ENCODE measurements at regions not wholly inside any gene's neighbourhood (a gene's known extent, or its start where the extent isn't known, plus 50 kb on each side); places are given as distances from the start of the nearest gene placed in this dataset.

DNA sequence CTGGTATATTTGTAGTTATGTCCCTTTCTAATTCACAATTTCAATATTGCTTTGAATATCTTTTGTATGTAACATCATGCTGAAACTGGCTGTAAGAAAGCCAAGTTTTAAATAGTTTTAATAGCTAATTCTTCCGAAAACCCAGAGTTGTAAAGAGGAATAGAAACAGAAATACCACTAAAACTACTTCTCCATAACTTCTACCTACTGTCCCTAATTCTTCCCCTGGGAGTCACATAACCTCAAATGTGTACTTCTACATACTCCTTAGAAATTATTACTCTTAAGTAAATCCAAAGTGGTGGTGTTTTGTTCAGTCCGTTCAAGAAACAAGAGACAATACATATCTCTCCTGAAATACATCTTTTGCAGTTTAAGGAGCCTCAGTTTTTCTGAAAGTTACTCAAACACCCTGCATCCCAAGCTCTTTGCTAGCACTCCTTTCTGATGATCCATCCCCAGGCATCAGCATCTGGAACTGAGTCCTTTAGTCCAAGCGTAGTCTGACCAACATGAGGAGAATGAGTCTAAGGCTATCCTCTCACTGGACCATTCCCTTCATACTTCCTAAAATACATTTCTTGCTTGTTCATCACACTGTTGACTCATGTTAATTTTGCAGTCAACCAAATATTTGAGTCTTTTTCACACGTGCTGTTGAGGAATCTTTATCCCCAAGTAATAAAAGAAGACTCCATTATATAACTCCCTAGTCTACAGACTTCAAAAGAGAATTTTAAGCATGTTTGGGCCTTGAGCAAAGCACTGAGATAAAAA, 214.3 kb upstream of the NUDT4 start:
- DNase-seq = no peak

DNA sequence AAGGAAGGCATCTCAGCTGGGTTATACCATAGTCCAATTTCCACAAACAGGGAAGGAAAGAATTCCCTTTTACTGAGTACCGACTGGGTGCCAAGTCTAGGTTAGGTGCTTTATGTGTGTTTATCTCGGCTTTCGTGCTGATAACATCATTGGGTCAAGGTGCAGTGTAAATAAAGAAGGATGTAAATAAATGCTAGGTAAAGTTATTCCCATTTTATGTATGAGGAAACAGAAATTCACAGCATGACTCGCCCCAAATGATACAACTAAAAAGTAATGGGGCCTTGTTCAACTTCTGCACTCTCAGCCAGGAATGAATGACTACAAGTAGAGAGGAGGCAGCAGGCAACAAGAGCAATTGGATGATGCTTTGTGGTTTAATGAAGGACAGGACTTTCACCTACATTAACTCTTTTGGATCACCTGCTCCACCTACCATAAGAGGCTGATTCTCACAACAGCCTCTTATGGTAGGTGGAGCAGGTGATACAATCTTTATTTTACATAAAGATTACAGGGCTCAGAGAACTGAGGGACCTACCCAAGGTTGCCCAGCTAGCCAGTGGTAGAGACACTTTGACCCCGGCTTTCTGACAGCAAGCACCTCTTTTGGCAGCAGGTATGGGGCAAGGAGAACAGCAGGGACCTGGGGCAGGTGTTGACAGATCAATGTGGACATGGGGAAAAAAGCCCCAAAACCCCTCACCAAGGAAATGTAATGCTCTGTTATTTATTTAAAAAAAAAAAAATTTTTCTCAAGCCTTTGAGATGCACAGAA, 213.4 kb upstream of the NUDT4 start:
- no peak for DNase-seq

DNA sequence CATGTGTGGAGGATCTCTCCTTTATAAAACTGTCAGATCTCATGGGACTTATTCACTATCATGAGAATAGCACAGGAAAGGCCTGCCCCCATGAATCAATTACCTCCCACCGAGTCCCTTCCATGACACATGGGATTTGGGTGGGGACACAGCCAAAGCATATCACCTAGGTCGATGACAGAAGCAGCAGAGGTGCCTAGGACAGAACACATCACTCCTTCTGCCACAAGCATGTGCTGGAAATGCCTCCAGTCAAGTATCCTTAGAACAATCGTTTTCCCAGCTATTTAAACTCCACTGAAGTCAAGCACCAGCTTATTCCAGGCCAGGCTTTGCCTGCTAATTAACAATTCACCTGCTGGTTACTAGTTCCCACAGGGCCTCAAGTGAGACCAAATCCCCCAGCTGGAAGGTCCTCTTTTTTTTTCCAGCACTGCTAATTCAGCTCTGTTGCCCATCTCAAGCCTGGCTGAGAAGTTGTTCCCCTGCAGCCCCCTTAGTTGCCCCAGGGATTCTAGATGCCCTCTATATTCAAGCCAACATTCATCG, 212.3 kb upstream of the NUDT4 start:
- peak; percentile 53 for DNase-seq

DNA sequence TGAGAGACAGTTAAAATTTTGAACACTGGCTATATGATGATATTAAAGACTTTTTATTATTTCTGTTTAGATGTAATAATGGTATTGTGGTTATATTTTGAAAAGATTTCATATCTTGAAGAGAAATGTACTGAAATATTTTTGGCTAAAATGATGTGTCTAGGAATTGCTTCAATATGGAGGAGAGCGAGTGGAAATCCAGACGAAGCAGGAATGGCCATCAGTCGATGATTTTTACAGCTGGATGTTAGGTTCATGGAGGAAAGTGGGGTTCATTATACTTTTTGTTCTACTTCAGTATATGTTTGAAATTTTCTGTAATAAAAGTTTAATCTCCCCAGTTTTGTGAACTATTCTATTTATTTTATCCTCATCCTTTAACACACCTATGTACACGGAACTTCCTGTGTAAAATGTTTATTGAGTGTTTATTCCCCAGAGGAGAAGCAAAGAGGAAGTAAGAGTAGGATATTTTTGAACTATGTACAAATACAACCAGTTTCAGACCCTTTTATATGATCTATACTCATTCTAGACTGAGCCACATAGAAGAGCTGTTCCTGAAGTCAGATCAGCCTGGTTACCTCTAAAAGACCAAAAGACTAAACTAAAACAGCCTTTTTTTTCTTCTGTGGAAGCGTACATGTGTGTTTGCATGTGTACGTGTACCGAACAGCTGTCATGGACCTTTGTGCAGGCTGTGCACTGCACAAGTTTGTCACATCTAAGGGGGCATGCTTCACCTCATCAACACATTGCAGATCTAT, 211.0 kb upstream of the NUDT4 start:
- no peak for DNase-seq

DNA sequence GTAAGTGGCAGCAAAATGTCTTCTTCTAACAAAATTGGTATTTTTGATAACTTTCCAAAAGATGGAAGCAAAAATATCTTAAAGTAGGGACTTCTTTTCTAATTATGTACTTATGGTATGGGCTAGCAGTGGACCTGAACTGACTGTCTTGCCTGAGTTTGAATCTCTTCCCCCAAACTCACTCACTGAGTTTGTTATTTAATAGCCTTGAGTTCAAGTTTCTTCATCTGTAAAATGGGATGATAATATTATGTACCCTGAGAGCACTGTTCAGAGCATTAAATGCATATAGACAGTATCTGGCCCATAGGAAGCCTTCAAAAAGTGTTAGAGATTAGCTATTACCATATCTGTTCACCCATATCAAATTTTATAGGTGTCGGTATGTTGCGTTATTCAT, 210.4 kb upstream of the NUDT4 start:
- no peak for DNase-seq

DNA sequence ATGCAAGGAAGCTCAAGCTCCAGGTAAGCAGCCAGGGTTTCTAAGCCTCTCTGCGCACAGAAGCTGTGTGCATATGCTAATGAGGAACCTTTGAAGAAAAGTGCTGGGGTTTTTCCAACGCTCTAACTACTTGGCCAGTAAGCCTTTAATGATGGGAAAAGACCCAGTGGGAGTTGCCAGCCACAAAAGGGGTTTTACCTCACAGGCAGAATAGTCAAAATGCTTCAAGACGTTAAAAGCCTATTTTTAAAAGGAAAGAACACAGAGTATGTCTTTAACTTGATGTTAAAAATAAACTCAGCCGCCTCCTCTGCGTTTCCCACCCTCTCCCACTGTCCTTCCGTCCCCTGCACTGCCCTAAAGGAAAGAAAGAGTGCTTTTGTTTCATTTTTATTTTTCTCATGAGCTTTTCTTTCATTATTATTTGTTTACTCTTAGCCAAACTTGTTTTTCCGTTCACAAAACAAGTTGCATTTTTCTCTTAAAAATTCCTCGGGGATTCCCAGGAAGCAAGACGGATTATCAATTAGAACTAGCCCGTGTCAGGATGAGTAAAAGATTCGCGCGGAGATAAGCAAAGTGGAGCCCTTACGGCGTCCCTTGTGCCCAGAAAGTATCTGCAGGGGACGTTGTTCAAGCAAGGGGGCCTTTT, 209.8 kb upstream of the NUDT4 start:
- DNase-seq = no peak

DNA sequence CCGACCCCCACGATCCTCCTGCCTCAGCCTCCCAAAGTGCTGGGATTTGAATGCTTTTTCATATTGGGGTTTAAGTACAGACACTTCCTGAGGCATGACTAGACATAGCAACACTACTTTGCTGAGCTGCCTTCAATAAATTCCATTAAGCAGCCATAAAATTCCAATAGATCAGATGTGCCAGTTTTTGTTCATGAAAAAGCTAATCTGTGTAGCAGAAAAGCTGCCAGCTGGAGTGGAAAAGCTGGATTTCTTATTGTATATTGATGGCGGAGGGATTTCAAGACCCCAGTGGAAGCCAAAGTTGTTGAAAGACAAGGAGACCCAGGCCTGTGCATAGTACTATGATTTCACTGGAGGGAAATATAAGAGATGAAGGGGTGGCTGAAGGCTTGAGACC, 209.0 kb upstream of the NUDT4 start:
- DNase-seq = no peak

DNA sequence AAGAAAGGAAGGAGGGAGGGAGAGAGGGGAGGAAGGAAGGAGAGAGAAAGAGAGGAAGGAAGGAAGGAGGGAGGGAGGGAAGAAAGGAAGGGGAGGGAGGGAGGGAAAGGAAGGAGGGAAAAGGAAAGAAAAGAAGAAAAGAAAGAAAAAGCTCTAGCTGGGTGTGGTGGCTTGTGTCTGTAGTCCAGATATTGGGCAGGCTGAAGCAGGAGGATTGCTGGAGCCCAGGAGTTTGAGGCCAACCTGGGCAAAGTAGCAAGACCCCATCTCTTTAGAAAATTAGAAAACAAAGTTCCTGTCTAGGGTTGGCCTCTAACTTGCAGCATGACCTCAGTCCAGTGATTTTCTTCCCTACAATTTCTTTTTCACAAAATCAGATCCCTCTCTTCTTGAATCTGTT, 208.2 kb upstream of the NUDT4 start:
- DNase-seq = no peak

DNA sequence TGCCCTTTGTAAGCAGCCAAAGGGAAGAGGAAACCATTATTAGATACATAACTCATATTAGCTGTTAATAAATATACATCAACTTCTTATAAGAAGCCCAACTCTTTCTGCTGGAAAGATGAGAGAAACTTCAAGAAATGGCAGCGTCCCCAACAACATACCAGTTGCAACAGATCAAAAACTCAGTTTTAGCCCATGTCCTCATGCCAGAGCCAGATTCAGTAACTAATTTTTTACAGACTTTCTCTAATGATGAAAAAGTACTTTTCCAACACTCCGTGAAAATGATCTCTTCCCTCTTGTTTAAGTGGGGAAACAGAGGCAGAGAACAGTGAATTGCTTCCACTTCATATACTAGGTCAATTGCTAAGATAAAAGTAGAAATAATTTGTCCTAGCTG, 206.8 kb upstream of the NUDT4 start:
- DNase-seq = no peak

DNA sequence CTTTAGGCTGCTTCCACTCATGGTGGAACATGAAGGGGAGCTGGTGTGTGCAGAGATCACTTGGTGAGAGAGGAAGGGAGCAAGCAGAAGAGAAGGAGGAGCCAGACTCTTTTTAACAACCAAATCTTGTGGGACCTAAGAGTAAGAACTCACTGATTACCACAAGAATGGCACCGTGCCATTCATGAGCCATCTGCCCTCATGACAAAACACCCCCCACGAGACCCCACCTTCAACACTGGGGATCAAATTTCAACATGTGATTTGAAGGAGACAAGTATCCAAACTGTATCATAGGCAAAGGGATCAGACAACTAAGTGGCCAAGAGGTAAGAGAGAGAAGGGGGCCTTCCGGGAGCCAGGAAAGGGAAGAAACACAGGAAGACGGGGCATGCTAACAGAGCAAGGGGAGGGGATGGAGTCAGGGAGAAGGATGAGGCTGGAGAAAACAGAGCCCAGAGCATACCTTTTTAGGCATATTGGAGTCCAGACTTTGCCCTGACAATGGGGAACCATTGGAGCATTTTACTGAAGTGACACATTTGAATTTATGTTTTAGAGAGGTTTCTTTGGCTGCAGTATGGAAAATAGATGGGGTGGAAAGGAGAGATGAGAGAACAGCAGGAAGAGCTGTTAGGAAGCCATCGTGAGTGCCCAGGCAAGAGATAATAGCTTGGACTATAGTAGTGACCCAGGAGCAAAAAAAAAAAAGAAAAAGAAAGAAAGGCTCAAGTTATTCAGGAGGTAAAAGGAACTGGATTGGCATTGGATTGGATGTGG, 204.4 kb upstream of the NUDT4 start:
- DNase-seq = peak; percentile 96

DNA sequence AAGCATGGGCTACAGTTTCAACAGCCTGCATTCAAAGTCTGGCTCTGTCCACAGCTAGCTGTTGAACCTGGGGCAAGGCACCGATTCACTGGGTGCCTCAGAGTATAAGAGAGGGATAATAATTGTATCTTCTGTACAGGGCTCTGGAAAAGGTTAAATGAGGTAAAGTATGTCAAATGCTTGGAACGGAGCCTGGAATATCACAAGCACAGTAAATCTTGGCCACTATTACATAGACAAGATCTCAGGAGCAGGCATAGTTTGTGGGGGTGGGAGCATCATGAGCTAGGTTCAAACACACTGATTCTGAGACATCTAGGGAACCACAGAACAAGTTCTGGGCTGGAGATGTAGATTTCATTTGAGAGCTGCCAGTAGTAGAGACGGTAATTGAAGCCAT, 203.7 kb upstream of the NUDT4 start:
- peak; percentile 17 for DNase-seq

DNA sequence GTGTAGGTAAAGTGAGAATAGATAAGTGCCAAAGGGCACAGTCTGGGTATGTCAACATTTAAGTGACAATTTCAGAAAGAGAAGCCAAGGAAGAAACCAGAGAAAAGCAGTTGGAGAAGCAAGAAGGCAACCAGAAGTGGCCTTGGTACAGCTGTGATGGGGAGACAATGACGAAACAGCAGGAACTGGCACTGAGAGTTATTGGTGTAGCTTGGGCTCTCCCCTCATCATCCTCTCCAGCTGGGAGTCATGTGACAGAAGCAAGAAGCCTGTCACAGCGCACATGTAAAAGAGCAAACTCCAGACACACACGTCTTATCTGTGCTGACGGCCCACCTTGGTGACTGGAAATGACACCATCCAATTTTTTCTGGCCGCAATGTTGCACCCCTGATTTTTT, 203.3 kb upstream of the NUDT4 start:
- no peak for DNase-seq

DNA sequence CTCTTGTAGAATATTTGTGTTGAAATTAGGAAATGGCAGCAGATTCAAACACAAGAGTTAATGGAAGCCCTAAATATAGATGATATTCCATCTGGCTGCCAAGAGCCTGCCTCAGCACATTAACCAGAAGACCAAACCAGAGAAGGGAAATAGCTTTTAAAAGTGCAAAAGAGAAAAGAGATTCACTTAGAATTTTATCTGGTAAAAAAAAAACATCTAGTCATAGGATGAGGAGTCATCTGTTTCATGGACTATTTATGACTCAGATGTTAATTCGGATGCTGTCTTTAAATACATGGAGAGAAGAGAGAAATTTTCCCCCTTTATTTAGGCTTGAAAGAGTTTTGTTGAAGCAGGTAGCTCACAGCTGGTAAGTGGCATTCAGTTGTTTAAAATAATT, 201.6 kb upstream of the NUDT4 start:
- DNase-seq = no peak

DNA sequence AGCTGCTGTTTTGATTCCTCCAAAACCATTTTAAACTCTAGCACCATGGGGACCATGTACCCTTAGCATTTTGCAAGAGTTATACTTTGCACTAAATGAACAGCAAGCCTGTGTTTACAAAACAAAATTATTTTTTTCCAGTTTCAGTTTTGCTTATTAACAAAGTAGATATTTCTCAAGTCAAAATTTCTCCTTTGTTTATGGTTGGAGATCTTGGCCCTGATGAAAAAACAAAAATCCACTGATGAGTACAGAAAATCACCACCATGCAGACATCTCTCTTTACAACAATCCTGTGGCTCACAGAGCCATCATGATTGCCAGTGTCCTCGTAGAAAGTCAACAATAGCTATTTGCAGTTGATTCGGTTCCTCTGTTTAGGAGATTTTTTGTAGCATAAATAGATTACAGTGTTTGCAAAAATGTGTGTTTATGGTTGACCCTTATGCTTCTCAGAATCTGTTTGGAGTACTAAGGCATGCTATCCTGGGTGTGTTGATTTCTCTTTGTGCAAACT, 201.1 kb upstream of the NUDT4 start:
- DNase-seq = no peak

DNA sequence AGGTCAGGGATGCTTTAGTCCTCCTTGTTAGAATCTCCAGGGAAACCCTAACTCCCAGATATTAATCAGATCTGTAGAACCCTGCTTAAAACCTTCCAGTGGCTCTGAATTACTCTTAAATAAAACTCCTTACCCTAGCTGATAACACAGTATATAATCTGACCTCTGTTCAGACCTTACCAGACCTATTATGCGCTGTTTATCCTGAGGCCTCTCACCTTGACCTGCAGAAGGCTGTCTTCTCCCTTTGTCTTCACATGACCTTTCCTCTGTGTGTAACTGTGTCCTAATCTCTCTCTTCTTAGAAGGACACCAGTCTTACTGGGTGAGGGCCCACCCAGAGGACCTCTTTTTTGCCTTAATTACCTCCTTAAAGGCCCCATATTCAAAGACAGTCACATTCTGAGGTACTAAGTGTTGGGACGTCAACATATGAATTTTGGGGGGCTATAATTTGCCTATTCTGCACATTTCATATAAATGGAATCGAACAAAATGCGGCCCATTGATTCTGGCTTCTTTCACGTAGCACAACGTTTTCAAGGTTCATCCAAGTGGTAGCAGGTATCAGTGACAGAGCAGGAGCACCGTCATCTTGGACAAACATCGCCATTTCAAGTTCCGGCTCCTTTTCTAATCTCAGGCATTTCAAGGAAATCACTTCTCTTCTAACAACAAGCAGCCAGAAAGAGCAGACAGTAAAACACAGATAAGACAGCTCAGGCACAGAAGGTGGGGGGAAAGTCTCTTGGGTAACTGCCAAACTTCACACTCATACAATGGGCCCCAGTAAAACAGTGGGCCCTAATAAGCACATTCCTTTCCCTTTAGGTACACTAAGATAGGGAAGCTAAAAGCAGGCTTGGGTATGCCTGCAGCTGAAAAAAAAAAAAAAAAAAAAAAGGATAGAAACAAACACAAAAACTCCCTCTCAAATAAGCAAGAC, 200.2 kb upstream of the NUDT4 start:
- DNase-seq = no peak

DNA sequence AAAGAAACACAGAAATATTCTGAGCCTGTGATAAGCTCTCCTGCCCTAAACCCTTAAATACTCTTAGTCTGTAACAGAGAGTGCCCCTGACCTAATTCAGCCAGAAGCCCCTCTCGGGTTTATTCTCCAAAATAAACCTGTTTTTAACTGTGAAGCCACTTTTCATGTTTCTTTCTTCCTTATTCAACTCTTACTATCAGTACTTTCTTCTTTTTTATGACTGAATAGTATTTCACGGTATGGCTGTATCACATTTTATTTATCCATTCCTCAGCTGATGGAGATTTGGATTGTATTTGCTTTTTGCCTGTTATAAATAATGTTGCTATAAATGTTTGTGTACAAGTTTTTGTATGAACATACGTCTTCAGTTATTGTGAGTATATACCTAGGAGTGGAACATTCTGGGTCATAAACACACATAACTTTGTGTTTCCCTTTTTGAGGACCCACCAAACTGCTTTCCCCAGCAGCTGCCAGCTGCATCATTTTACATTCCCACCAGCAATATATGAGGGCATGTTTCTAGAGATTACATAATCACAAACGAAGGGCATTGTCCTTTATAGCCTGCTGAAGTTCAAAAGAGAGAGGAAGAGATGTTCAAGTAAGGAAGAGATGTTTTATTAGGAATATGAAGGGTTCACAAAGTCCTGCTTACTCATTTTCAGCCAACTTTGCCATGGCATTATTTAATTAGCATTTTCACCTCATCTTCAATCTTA, 199.4 kb upstream of the NUDT4 start:
- DNase-seq = no peak

DNA sequence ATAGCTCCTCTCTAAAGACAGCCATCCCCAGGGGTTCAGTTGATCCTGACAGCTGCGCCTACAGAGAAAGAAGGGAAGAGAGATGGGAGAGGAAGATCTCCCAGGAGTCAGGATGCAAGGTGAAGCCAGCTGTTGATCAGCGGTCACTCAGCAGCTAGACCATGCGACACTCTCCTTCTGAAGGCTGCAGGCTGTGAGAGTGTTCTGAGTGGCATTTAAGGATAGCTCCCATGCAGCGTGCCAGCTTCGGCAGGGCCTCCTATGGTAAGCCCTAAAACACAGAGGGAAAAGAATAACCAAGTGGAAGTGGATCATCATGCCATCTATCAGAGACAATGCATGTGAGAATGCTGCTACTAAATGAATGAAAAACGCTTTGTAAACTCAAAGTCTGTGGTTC, 197.9 kb upstream of the NUDT4 start:
- DNase-seq = no peak

DNA sequence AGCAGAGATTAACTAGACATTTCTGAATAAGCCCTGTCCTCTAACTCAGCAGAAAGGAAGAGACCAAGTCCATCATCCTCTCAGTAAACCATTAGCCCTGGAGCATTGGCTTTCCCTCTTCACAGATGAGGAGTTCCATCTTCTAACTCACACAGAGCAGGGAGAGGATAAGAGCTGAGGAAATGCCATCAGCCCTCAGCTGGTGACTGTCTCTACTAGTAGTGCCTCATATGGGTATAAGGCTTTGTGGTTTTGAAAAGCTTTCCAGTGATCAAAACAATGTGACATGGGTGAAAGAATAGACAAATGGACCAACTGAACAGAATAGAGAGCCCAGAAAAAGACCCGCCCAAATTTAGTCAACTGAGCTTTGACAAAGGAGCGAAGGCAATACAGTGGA, 197.2 kb upstream of the NUDT4 start:
- DNase-seq = no peak

DNA sequence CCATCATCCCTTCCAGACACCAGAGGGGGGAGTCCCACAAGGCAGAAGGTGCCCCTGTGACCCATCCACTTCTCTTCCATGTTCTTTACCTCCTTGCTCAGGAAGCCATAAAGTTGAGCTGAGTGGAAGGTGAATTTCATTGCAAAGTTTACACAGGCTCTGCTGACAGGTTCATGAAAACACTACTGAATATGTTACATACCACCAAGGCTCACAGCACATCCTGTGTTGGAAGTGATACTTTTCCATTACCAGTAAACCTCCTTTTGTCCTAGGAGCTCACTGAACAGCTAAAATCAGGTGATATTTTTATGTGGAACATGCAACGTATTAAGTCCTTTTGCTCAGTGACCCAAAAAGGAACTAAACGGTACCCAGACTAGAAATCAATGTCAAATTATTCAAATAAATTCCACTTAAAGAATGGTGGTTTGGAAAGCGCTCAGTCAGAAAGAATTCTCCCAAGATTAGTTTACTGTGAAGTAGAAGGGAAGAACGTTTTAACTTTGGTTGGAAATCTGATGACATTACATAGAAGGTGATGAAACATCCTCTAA, 196.2 kb upstream of the NUDT4 start:
- no peak for DNase-seq

Data from NCI-H2171 treated with DMSO at 0.1 percent for 48 hours (cell line).